ENCODE measurements at regions not wholly inside any gene's neighbourhood (a gene's known extent, or its start where the extent isn't known, plus 50 kb on each side); places are given as distances from the start of the nearest gene placed in this dataset.

DNA sequence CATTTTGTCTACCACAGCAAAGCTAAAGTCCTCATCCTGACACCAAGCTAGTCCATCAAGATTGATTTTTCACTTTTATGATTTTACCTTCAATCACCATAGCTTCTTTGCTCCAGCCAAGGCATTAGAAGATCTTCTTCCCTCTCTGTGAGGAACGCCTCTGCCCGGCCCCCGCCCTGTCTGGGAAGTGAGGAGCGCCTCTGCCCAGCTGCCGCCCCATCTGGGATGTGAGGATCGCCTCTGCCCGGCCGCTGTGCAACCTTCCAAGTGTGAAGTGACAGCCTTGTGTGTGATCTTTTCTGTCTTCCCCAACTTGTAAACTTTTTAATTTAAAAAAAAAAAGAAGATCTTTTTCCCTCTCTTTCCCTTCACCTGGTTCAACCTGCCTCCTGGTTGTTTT lies 210.5 kb upstream of the NREP start:
- no peak overlapping the region for H3K4me3 ChIP-seq
- in situ Hi-C loops (cut with MboI; ENCODE audit: low sequenced_read_pairs in 4 of 4): no loop called here
- TF ChIP-seq, protein P1, sequence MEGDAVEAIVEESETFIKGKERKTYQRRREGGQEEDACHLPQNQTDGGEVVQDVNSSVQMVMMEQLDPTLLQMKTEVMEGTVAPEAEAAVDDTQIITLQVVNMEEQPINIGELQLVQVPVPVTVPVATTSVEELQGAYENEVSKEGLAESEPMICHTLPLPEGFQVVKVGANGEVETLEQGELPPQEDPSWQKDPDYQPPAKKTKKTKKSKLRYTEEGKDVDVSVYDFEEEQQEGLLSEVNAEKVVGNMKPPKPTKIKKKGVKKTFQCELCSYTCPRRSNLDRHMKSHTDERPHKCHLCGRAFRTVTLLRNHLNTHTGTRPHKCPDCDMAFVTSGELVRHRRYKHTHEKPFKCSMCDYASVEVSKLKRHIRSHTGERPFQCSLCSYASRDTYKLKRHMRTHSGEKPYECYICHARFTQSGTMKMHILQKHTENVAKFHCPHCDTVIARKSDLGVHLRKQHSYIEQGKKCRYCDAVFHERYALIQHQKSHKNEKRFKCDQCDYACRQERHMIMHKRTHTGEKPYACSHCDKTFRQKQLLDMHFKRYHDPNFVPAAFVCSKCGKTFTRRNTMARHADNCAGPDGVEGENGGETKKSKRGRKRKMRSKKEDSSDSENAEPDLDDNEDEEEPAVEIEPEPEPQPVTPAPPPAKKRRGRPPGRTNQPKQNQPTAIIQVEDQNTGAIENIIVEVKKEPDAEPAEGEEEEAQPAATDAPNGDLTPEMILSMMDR (IDR thresholded peaks at IDR 0.05 in 4 of 5, conservative IDR thresholded peaks at IDR 0.05 in 1 of 5): no peak
- no peak for TF ChIP-seq POLR2A (IDR thresholded peaks at IDR 0.05)
- H3K4me1 ChIP-seq: no peaks in the 10 kb centered on the region
- H3K27me3 ChIP-seq: no peaks in the 10 kb centered on the region
- DNase-seq (no peak), ATAC-seq (no peak)
- intact Hi-C loops (cut with DNase I; ENCODE audit: low total_unique reads): no loop called here
- no peaks in the 10 kb centered on the region for H3K9me3 ChIP-seq
- no peaks in the 10 kb centered on the region for H3K36me3 ChIP-seq
- no peak overlapping the region for H3K27ac ChIP-seq

DNA sequence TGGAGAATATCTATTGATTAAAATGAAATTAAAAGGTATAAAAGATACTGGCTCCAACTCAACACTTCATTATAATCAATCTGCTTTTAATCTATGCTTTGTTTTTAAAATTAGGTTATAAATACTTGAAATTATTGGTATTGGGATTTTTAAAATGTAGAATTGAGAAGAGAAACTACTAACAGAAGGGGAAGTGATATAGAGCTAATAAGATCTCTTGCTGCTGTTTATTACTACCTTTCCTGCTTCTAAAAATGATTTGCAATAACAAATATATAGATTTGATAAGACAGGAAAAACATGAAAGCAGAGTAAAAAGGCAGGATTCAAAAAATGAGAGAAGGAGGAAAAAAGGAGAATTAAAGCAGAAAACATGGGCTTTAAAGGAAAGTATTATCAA lies 209.3 kb upstream of the NREP start:
- Histone ChIP-seq H3K27ac (no peak overlapping the region), H3K36me3 (no peaks in the 10 kb centered on the region), H3K4me1 (no peaks in the 10 kb centered on the region), H3K27me3 (no peaks in the 10 kb centered on the region), H3K9me3 (no peaks in the 10 kb centered on the region), H3K4me3 (no peak overlapping the region)
- TF ChIP-seq, protein P1 (IDR thresholded peaks at IDR 0.05 in 4 of 5, conservative IDR thresholded peaks at IDR 0.05 in 1 of 5): no peak
- no peak for TF ChIP-seq POLR2A (IDR thresholded peaks at IDR 0.05)
- ATAC-seq (no peak), DNase-seq (no peak)
- in situ Hi-C loops (cut with MboI; ENCODE audit: low sequenced_read_pairs in 4 of 4): no loop called here
- intact Hi-C loops (cut with DNase I; ENCODE audit: low total_unique reads): no loop called here

DNA sequence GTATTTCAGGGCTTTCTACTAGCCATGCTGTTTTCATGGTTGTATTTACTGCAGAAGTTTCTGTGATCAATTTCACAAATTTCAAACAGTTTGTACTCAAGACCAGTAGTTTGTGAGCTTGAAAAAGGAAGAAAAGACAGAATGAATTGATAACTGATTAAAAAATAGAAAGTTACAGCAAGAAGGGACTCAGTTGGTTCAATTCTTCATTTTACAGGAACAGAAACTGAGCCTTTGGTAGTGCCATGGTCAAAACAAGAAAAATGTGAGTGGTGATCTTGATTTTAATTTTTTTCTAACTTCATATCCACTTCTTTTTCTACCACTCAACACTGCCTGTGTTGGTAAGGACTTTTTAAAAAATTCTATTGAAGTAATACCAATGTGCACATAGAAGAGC lies 206.6 kb upstream of the NREP start:
- no peak for ATAC-seq
- in situ Hi-C loops (cut with MboI; ENCODE audit: low sequenced_read_pairs in 4 of 4): no loop called here

DNA sequence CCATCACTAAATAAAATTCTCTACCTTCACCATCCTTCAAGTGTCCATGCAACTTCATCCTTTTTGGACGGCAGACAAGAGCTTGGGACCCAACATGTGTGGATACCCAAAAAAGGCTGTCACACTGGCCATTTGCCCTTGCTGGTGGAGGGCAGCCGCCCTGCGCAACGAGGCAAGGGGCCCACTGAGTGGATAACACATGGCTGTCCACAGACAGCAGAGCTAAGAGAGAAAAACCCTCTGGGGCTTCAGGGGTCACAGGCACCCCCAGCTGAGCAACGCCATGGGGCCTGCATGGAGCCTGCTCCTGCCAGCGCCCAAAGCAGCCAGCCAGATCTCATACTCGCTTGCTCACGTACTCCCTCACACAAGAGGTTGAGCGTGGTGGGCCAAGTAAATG lies 205.9 kb upstream of the NREP start:
- no peaks in the 10 kb centered on the region for H3K36me3 ChIP-seq
- ATAC-seq (no peak), DNase-seq (no peak)
- no peaks in the 10 kb centered on the region for H3K4me1 ChIP-seq
- in situ Hi-C loops (cut with MboI; ENCODE audit: low sequenced_read_pairs in 4 of 4): no loop called here
- H3K4me3 ChIP-seq: no peak overlapping the region
- no peaks in the 10 kb centered on the region for H3K9me3 ChIP-seq
- H3K27ac ChIP-seq: no peak overlapping the region
- intact Hi-C loops (cut with DNase I; ENCODE audit: low total_unique reads): no loop called here
- TF ChIP-seq, protein P1 (IDR thresholded peaks at IDR 0.05 in 4 of 5, conservative IDR thresholded peaks at IDR 0.05 in 1 of 5): no peak
- no peak for TF ChIP-seq POLR2A (IDR thresholded peaks at IDR 0.05)
- H3K27me3 ChIP-seq: no peaks in the 10 kb centered on the region

More for the DNA sequence above, 206.6 kb upstream of the NREP start:
- Histone ChIP-seq H3K4me1 (no peaks in the 10 kb centered on the region), H3K9me3 (no peaks in the 10 kb centered on the region), H3K36me3 (no peaks in the 10 kb centered on the region), H3K4me3 (no peak overlapping the region), H3K27me3 (no peaks in the 10 kb centered on the region), H3K27ac (no peak overlapping the region)
- TF ChIP-seq POLR2A (IDR thresholded peaks at IDR 0.05): no peak
- TF ChIP-seq, protein P1 (IDR thresholded peaks at IDR 0.05 in 4 of 5, conservative IDR thresholded peaks at IDR 0.05 in 1 of 5): no peak
- no peak for DNase-seq
- intact Hi-C loops (cut with DNase I; ENCODE audit: low total_unique reads): no loop called here

DNA sequence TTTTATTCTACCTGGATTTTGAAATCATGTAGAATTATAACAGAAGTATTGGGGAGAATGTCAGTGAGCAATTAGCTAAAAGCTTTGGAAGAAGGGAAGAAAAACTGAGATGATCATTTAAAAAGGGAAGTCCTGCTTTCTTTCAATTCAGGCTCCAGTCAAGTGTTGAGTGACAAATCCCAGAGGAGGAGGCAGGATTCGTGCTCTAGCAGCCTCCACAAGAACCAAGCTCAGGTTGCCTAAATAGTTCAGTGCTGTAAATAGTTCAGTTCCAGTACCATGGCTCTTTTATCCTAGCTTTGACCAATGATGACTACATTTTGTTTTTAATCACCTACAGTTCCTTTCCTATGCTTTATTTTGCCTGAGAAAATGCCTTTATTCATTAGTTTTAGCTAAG lies 204.9 kb upstream of the NREP start:
- in situ Hi-C loops (cut with MboI; ENCODE audit: low sequenced_read_pairs in 4 of 4): no loop called here
- H3K9me3 ChIP-seq: no peaks in the 10 kb centered on the region
- TF ChIP-seq, protein P1 (IDR thresholded peaks at IDR 0.05 in 4 of 5, conservative IDR thresholded peaks at IDR 0.05 in 1 of 5): no peak
- no peak for TF ChIP-seq POLR2A (IDR thresholded peaks at IDR 0.05)

More for the DNA sequence above, 204.9 kb upstream of the NREP start:
- no peaks in the 10 kb centered on the region for H3K36me3 ChIP-seq
- no peaks in the 10 kb centered on the region for H3K27me3 ChIP-seq
- no peak overlapping the region for H3K4me3 ChIP-seq
- no peak overlapping the region for H3K27ac ChIP-seq
- DNase-seq (no peak), ATAC-seq (no peak)
- no peaks in the 10 kb centered on the region for H3K4me1 ChIP-seq
- intact Hi-C loops (cut with DNase I; ENCODE audit: low total_unique reads): no loop called here
